GM21737 (cell line): ENCODE measurements at regions not wholly inside any gene's neighbourhood (a gene's known extent, or its start where the extent isn't known, plus 50 kb on each side); places are given as distances from the start of the nearest gene placed in this dataset.
"Not testable (repeated sequence)": the region's sequence is repeated elsewhere in the genome, so short reads cannot be mapped to it uniquely, and the experiment has no call there.

Source experiments
- ATAC-seq: cut with Tn5 transposase; IDR thresholded peaks from one replicate; pipeline ENCODE4 v1.9.1; 2021; ENCODE audit warnings: mild to moderate bottlenecking, moderate library complexity; ENCODE audit not compliant: unreplicated experiment

DNA sequence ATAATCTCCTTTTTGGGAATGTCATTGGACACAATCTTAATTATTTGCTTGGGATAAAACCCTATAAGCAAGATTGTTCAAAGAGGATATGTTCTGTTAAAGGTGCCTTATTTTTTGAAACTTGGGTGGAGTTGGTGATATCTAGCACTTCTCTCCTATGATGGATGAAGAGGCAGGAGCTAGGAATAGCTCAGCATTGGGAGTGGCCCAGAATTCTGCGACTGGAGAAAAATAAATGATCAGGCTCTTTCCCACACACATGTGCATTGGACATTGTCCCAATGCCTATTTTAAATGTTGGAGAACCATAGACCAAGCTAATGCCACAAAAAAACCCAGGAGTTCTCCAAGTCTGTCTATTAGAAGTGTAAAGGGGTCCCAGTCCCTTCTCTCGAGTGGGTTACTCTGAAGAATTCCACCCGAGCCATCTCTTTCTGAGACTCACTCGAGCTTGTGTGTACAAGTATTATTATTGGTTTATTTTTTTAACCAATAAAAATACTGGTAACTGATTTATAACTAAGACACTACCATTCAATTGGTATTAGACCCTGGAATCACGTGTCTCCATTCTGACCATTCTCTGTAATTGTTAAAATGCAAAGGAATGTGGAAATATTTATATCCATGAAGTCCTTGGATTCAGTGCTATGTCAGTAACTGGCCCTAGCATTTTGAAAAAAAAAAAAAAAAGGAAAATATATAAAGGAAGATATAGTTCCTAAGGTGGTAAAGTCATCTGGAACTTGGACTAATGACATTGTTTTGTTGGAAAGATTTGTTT, 437.5 kb upstream of the TMEM132C start:
- no peak for ATAC-seq

DNA sequence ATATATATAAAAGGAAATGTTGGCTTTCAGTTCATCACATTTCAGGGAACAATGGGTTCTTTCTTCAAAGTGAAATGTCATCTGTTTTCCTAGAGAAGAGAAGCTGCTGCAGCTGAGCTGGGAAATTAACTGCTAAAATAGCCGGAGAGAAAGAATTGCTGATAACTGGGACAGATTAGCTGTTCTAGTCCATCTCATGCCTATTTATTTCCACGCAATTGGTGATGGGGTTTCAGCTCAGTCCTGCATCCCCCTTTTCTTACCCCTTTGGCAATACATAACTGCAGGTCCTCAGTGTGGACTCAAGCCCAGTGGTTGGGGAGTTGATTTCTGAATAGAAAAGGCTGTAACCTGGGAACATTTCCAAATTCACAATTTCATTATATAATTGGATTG, 436.9 kb upstream of the TMEM132C start:
- no peak for ATAC-seq

DNA sequence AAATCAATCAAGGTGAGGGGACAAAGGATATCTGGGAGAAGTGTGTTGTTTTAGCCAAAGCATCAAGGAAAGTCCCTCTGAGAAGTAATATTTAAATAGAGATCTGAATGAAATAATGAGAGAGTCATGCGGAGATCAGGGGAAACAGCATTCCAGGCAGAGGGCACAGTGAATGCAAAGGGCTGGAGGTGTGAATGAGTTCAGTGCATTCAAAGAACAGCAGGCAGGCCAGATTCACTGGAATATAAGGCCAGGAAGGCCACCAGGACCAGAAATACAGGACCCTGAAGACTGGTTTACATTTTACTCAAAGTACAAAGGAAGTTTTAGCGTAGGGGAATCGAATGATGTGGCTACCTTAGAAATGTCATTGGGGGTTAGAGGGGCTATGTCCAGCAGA, 436.2 kb upstream of the TMEM132C start:
- ATAC-seq, result no peak

DNA sequence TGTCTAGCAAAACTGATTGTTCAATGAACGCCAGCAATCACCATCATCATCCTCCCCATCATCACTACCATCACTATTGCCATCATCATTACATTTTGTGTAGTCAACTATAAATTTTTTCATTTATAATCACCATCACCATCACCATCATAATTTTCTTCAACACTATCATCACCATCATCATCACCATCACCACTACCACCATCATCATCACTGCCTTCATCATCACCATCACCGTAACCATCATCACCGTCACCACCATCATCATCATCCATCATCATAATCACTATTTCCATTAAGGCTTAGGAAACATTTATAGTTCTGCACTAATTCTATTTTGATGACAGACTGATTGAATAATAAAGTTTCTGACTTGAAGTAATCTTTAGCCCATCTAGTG, 434.8 kb upstream of the TMEM132C start:
- no peak for ATAC-seq

DNA sequence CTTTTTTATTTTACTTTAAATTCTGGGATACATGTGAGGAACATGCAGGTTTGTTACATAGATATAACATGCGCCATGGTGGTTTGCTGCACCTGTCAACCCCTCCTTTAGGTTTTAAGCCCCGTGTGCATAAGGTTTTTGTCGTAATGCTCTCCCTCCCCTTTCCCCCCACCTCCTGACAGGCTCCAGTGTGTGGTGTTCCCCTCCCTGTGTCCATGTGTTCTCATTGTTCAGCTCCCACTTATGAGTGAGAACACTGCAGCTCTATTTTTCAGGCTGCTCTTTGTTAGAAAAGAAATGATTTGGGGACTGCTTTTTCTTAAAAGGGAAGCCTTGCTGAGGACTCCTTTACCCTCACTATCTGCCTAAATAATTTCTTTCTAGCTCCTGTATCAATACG, 430.2 kb upstream of the TMEM132C start:
- ATAC-seq, result not testable (repeated sequence)

DNA sequence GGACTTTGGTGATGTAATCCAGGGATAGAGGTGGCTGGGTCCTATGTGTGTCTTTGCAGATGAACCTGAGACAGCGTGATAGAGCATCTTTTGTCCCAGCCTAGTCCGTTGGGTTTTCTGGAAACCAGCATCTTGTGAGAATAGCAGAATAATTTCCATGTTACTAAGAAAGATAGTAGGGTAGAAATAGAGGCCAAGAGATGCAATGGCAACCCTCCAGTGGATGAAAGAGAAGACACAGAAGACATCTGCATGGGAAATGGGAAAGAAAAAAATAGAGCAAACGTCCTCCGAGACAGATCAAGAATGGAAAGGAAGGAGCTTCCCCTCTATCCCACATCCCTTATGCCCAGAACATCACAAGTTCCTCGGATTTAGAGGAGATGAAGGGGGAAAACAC, 409.3 kb upstream of the TMEM132C start:
- ATAC-seq, result no peak

DNA sequence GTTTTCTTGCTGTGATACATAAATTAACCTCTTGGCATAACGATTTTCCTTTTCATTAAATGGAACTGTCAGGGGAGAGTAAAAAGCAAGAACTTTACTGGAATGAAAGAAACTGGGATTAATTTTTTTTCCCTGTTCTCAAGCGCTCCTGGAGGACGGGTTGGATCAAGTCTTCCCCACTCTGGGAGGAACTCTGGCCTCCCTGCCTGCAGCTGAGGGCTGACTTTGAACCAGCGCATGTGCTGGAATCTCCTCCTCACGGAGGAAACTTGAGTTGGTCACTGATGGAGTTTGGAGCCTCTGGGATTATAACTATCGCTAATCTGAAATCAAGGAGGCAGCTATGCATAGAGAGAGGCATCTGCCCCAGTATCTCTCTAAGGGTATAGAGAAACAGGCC, 406.4 kb upstream of the TMEM132C start:
- ATAC-seq, result no peak

DNA sequence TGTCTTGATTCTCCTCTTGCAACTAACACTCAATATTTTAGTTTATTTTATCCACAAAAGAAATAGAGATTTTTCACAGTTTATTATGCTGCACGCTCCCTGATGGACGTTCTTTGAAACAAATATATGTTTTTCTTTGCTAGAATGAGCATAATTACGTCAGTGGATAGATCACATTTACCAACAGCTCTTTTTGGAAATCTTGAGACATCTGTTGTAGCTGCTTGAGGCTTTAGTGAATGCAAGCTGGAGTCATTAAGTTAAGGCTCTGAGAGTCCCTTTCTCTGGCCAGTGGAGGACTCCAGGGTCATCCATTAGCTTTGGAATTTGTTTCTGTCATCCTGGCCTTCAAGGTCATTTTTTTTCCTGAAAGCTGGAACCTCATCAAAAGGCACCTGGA, 405.6 kb upstream of the TMEM132C start:
- no peak for ATAC-seq

DNA sequence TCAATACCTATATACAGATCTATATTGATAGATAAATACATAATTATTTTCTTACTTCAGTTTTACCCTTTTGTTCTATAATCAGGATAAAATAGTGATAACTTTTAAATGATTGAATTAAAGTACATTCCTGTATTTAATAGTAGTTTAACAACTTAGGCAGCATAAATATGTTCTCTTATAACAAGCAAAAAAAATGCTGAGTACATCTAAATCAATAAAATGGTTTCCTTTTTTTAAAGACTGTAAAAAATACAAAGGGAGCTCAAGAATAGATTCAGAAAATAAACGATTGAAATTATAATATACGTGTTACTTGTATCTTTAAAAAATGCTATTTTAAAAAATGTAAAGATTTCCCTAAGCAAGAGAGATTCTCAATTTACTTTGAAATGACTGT, 393.7 kb upstream of the TMEM132C start:
- ATAC-seq, result no peak

DNA sequence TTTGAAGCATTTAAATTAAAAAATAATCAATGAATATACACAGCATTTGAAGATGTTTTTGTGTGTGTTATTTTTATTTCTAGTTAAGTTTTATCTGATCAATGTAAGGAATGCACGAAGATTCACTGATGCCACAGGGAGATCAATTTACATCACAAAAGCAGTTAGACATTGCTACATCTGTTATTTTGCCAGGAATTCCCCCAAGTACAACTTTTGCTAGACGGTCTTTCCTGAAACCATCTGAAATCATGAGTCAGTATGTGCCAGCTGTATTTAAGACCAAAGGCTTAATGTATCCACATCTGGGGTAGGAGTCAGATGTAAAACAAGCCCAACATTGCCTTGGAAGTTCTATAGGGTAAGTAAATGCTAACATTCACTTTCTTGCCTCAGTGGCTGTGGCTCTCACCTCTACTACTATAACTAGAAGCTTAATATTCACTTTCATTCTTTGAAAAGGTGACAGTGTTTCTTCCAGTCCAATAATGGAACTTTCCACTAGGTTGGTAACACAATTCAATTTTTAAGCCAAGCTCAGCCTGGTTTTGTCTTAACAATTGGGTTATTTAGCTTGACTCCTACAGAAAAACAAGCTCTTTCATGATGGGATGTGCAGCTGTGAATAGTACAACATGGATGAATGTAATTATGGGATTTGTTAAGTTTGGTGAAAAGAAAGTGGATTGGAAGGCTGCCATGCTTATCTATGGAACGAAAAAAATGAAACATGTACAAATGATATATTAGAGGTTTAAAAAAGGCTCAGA, 385.4 kb upstream of the TMEM132C start:
- no peak for ATAC-seq

DNA sequence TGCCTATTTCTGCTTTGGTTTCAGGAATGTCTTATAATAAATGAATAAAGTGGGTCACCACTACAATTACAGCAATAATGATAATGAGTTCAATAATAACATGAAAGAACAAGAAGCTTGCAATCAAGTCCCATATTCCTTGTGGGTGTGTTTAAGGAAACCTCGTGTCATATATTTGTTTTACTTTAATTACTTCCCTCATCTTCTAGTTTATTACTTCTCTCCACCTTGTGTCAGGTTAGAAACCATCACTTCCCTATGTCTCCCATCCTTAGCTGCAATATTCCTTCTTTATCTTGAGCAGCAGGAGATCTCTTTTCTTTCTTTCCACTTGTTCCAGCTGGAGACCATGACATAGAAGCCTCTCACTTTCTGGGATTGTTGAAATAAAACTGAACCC, 384.0 kb upstream of the TMEM132C start:
- no peak for ATAC-seq

DNA sequence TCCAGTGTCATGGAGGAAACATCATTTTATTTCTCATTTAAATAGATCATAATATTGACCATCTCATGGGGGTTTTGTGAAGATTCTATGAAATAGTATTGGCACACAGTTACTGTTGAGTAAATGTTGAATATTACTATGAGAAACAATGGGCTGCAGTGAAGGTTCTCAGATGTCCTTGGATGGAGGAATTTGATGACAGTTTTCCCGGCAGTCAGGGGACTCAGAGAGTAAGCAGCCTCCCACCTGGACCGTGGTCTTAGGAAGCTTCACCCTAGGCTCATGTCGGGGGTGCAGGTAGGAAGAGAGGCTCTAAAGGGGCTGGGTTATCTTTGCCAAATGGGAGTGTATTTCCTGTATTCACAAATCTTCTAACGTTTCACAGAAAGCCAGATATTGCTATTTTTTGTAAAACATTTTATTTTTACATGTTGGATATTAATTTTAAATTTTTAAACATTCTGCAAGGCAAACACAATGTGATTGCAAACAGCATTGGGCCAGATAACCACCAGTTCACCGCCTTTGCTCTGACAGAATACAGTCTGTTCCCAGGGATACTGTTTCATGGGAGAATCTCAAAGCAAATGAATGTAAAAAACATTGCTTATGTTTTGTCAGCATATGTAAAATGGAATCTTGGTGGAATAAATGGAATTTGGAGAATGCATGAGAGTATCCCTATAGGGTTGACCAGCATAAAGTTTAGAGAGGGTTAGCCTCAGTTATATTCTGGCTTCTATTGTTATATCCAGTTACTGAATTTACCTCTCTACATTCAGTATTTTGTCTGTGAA, 380.8 kb upstream of the TMEM132C start:
- ATAC-seq, result no peak

DNA sequence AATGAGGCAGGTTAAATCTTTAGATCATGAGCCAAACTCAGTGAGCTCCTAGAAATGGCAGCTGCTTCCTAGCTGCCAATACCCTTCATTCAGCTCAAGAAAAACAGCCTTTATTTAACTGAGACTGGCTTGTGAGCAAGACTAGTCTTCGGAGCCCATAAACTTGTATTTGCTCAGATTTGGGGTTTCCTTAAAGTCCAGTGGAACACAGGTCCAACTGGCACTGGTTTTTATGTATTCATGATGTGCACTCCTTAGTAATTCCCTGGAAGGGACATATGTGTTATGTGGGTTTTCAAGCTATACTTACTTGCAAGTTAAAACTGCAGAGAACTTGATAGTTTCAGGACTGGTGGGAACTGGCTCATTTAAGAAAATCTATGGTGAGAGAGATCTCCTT, 380.1 kb upstream of the TMEM132C start:
- no peak for ATAC-seq

DNA sequence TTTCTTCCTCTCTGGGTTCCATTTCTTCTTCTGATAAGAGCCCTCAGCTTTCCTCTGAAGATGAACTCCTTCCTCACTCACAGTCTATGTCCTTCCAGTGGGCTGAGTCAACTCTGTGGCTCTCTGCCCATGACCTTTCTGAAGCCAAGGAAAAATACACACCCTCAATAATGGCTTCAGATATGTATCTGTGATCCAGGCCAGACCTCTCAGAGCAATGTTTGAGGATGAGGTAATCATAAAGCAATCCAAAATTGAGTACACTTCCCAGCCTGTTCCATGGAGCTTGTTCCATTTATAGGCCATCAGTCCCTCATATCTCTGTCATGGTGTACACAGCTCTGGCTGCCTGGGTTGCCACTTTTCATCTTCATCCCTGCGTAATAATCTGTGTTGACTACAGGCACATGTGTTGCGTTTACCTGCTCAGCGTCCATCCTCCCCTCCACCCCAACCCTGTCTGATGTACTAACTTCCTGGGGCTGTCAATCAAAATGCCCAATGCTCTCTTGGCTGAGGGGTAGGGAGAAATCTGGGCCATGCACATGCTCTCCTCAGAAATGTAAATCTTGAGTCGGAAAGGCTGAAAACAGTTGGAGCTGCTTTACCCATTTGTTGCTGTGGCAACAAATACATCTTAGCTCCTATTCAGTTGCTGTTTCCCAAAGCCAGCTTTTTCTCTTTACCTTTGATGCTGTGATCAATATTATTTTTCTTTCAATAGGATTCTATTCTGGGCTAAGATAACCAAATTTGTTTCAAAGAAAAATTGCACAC, 377.8 kb upstream of the TMEM132C start:
- no peak for ATAC-seq

DNA sequence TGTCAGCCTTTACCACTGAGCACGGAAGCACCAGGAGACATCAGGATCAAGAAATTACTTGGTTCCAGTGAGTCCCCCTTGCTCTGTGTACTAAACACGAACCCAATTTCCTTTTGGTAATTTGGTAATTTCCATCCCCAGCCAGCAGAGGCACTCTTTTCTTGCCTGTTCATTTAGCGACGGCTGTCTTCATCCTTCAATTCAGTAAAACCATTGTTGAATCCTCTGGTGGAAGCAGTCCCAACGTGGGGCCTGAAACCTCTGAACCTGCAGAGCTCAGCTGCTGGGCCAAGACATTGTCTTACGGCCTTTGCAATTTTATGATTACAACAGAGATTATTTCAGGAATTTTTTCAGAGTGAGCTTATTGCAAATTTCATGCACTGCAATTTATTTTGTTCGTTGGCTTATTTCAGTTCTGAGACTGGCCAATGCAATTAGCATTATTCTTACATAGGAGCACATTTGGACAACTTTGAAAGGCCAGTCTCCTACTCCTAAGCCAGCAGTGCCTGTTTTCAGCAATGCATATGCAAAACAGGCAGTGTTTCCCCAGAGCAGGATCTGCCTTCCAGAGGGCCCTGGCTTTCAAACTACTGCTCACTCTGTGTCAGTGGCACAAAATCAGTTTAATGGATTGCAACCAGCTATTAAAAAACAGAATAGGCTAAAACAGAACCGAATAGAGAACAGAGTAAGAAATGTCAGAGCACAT, 372.9 kb upstream of the TMEM132C start:
- no peak for ATAC-seq

DNA sequence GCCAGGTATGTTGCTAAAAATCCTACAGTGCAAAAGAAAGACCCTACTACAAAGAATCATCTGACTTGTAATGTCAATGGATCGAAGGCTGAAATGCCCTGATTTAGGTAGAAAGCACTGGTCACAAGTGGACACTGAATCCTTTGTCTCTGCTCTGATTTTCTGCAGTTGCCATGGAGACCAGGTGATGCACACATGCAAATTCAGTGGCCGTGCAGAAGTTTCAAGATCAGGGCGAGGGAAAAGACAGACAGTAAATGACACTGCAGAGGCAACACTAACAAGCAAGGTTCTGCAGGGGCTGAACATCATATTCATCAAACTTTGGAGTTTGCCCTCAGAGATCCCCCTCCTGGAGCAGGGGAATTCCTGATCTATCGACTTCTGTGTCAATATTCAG, 370.3 kb upstream of the TMEM132C start:
- ATAC-seq, result no peak

DNA sequence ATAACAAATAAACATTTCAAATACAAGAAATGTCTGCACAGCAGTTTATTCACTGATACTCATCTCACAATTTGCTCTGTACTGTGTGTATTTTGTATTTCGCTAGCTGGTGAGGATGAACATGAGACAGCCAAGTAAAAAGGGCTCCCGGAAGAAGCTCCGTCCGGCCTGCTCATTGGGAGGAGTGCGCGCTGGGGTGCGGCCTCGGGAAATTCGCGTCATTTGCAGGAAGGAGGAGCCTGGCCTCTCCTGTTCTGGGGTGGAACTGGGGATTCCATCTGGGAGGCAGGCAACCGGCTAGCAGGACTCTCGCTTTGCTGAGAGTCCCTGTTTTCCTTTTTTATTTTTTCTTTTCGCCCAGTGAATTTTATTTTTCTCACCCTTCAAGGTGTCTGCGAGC, 368.4 kb upstream of the TMEM132C start:
- no peak for ATAC-seq

DNA sequence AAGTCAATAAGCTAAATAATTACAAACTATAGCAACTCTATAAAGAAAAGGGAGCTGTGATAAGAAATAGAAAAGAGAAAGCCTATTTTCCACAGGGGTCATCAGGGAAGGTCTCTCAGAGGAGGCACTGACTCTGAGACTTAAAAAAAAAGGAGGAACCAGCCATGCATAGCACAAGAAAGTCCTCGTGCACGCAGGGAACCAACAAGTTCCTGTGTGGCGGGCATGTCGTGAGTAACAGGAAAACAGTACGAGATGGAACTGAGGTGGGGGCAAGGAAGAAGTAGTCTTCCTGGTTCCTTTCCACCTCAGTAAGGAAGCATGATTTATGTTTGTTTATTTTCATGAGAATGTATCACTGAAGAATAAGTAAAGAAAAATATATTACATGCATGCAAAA, 367.0 kb upstream of the TMEM132C start:
- no peak for ATAC-seq

DNA sequence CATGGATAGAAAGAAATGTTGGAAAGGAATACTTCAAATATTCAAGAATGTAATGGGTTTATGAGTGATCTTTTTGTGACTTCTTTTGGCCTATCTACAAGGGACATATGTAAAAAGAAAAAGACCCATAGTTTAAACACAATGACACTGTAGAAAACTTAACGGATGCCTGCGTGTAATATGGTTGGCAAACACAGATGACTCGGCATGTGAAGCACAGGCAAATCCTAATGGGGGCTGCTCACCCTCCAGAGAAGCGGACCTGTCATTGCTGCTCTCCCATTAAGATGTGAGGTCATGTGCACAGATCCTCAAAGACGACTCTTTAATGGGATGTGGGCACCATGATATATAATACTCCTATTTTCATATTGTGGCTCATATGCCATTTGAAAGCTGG, 366.6 kb upstream of the TMEM132C start:
- ATAC-seq, result no peak

DNA sequence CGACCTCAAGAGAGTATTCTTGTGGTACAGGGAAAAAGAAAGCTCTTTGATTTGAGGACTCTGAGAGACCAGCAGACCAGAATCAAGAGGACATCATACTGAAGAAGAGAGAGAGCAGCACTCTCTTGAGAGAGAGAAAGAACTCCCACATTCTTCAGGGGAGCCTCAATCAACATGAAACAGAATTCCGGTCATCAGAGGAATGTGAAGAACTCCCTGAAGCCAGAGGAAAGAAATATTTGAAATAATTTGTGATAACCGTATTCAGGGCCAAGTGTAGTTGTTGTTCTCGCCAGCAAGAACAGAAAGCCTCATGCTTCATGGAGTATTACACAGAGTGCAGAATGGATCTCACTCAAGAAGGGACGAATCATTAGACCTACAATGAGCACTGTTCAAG, 363.8 kb upstream of the TMEM132C start:
- ATAC-seq, result no peak
